ENCODE measurements at regions not wholly inside any gene's neighbourhood (a gene's known extent, or its start where the extent isn't known, plus 50 kb on each side); places are given as distances from the start of the nearest gene placed in this dataset.
"Not testable (repeated sequence)": the region's sequence is repeated elsewhere in the genome, so short reads cannot be mapped to it uniquely, and the experiment has no call there.

DNA sequence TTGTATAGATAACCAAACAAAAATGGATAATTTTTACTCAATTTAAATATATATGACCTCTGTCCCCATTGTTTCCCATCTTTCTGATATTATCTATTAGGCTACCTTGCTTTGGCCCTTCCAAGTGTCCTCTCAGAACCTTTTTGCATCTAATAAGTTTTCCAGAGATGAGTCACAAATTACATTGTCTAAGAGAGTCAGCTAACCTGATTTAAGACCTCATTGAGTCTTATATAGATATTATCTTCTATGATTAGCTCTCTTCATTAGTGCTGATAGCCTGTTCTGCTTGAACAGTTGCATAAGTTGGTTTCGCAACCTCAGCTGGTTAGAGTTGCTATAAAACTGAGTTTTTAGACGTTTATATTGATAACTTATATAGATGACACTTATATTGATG, 623.1 kb downstream of the LRRC70 start:
- no peak overlapping the region for H3K27ac ChIP-seq
- TF ChIP-seq, protein P1, sequence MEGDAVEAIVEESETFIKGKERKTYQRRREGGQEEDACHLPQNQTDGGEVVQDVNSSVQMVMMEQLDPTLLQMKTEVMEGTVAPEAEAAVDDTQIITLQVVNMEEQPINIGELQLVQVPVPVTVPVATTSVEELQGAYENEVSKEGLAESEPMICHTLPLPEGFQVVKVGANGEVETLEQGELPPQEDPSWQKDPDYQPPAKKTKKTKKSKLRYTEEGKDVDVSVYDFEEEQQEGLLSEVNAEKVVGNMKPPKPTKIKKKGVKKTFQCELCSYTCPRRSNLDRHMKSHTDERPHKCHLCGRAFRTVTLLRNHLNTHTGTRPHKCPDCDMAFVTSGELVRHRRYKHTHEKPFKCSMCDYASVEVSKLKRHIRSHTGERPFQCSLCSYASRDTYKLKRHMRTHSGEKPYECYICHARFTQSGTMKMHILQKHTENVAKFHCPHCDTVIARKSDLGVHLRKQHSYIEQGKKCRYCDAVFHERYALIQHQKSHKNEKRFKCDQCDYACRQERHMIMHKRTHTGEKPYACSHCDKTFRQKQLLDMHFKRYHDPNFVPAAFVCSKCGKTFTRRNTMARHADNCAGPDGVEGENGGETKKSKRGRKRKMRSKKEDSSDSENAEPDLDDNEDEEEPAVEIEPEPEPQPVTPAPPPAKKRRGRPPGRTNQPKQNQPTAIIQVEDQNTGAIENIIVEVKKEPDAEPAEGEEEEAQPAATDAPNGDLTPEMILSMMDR (conservative IDR thresholded peaks at IDR 0.05; ENCODE audit: low read depth) = no peak
- ChIA-PET POLR2A (ENCODE audit: low non-redundant PET) (no interaction called here), CTCF (no interaction called here)
- no peak for DNase-seq (ENCODE audit: low spot score)

GRCh38 chr5:63194126-63194525, 615.5 kb downstream of the LRRC70 start:
- no peak overlapping the region for H3K27ac ChIP-seq
- no peak for DNase-seq (ENCODE audit: low spot score)
- TF ChIP-seq, protein P1 (conservative IDR thresholded peaks at IDR 0.05; ENCODE audit: low read depth) = no peak
- ChIA-PET CTCF (no interaction called here), POLR2A (ENCODE audit: low non-redundant PET) (no interaction called here)

GRCh38 chr5:63180190-63180589, 601.6 kb downstream of the LRRC70 start:
- H3K27ac ChIP-seq; DNase-seq (ENCODE audit: low spot score); POLR2A ChIA-PET (ENCODE audit: low non-redundant PET); CTCF ChIA-PET: not testable (repeated sequence)

DNA sequence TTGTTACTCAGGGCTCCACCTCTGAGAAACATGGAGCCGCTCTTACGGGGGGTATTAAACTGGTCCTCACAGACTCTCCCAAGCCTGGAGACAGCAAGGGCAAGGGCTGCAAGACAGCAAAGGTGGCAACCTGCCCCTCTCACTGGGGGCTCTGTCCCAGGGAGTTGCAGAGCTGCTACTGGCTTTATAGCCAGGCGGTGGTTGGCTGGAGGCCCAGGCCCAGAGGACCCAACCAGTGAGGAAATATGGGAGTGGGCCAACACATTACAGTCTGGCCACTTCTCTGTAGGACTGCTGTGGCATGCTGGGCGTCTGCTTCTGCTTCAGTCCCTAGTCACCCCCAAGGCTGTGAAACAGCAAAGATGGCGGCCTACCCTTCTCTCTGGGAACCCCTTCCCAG, 597.2 kb downstream of the LRRC70 start:
- CTCF ChIA-PET = interaction anchor here (0.7 kb wide), 1 partner anchor 46 kb away, joined by 6 read pairs; no protein-coding TSS in a partner anchor
- TF ChIP-seq, protein P1 (conservative IDR thresholded peaks at IDR 0.05; ENCODE audit: low read depth) = no peak
- DNase-seq (ENCODE audit: low spot score) = no peak
- H3K27ac ChIP-seq = no peak overlapping the region
- POLR2A ChIA-PET (ENCODE audit: low non-redundant PET) = no interaction called here

DNA sequence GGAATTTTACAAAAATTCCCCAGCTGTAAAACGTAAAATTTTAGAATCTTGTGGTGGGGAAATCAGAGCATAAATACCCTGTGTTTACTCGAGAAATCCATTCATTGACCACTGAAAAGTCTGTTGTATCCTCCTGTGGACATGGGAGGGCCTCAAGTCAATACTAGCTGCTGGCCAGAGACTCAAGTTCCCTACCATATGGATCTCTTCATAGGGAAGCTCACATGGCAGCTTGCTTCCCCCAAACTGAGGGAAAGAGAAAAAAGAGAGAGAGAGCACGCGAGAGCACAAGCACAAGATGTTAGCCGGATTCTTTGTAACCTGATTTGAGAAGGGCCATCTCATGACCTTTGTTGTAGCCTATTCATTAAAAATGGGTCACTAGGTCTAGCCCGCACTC, 591.9 kb downstream of the LRRC70 start:
- H3K27ac ChIP-seq = no peak overlapping the region
- DNase-seq (ENCODE audit: low spot score) = no peak
- ChIA-PET CTCF (no interaction called here), POLR2A (ENCODE audit: low non-redundant PET) (no interaction called here)
- TF ChIP-seq, protein P1 (conservative IDR thresholded peaks at IDR 0.05; ENCODE audit: low read depth) = no peak

DNA sequence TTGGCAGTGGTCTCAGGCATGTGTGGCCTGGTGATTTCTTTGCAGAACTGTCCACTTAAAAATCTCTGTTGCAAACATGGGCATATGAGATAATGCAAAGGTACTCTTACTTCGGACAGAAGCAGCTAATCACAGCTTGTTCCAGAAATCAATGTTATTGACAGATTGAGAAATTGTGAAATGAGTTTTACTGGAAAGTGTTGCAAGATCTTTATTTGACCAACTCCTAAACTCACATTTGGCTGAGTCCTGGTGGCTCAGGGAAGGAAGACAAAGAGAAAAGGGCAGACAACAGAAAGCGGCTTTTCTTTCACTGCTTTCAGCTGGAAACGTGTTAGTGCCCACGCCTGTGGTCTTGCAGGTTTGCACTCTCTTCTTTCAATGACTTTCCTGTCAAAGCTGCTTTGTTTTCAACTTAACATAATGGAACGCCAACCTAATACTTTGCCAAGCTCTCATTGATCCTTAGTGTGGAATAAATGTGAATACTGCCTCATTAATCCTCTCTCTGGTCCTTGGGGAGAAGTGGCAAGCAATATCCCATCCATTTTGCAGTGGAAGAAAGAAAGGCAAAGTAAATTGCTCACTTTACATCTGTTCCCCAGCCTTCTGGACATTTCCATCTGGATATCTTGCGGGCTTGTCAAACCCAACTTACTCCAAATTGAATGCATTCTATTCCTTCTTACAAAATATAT, 586.4 kb downstream of the LRRC70 start:
- no peak for DNase-seq (ENCODE audit: low spot score)
- POLR2A ChIA-PET (ENCODE audit: low non-redundant PET) = no interaction called here
- H3K27ac ChIP-seq = no peak overlapping the region
- TF ChIP-seq, protein P1 (conservative IDR thresholded peaks at IDR 0.05; ENCODE audit: low read depth) = no peak
- CTCF ChIA-PET = no interaction called here

GRCh38 chr5:63164339-63164738, 585.7 kb downstream of the LRRC70 start:
- TF ChIP-seq, protein P1 (conservative IDR thresholded peaks at IDR 0.05; ENCODE audit: low read depth) = no peak
- ChIA-PET CTCF (no interaction called here), POLR2A (ENCODE audit: low non-redundant PET) (no interaction called here)
- no peak overlapping the region for H3K27ac ChIP-seq
- DNase-seq (ENCODE audit: low spot score) = no peak

All from RWPE1 (cell line).